Esophagus (tissue), 2 donors: ENCODE measurements at regions not wholly inside any gene's neighbourhood (a gene's known extent, or its start where the extent isn't known, plus 50 kb on each side); places are given as distances from the start of the nearest gene placed in this dataset.

Source experiments
- H3K27ac ChIP-seq, 2 donors: one replicate each; pipeline ENCODE4 v1.5.1; 2013; ENCODE audit warnings: low read depth in 2 of 2, mild to moderate bottlenecking in 2 of 2, inconsistent platforms in 1 of 2, low read length in 1 of 2, moderate library complexity in 1 of 2
- H3K27me3 ChIP-seq, 2 donors: one replicate each; pipeline ENCODE4 v1.6.1; 2013; ENCODE audit warnings: low read length in 2 of 2, control low read depth in 1 of 2, mild to moderate bottlenecking in 1 of 2; ENCODE audit not compliant: insufficient read depth in 2 of 2, control insufficient read depth in 1 of 2
- H3K36me3 ChIP-seq, 2 donors: one replicate each; pipeline ENCODE4 v1.6.1; 2013; ENCODE audit warnings: low read length in 1 of 2; ENCODE audit not compliant: control insufficient read depth in 2 of 2, insufficient read depth in 2 of 2
- H3K4me1 ChIP-seq, 2 donors: one replicate each; pipeline ENCODE4 v1.6.1; 2013; ENCODE audit warnings: low read length in 1 of 2; ENCODE audit not compliant: control insufficient read depth in 2 of 2, insufficient read depth in 2 of 2
- H3K4me3 ChIP-seq, 2 donors: one replicate each; pipeline ENCODE4 v1.5.1; 2013; ENCODE audit warnings: low read length in 2 of 2, mild to moderate bottlenecking in 2 of 2, low read depth in 1 of 2, moderate library complexity in 1 of 2
- H3K9me3 ChIP-seq, 2 donors: one replicate each; pipeline ENCODE4 v1.6.1; 2013; ENCODE audit warnings: mild to moderate bottlenecking in 2 of 2, low read depth in 1 of 2, low read length in 1 of 2, moderate library complexity in 1 of 2; ENCODE audit not compliant: control insufficient read depth in 2 of 2, insufficient read depth in 1 of 2
- WGBS, 2 donors: extraction: QIAGEN DNeasy Blood & Tissue Kit; methylation state at CpG; one replicate each; pipeline ENCODE4 v1.1.7; 2013; 5-methylcytosine and 5-hydroxymethylcytosine counted together
- donor health status: healthy with polysubstance abuse.
- donor health status: Bipolar disorder and iron deficiency.

GRCh38 chr12:43132291-43132690 lies 419.7 kb downstream of the ADAMTS20 start:
- Histone ChIP-seq H3K27ac (no peak overlapping the region), H3K4me1 (no peaks in the 10 kb centered on the region)
- WGBS, 2 donors = 29 to 39% methylated on average over 1 of the region's 1 CpG

GRCh38 chr12:43131301-43131700 lies 420.7 kb downstream of the ADAMTS20 start:
- Histone ChIP-seq H3K4me1 (no peaks in the 10 kb centered on the region), H3K36me3 (no peaks in the 10 kb centered on the region), H3K27ac (no peak overlapping the region), H3K27me3 (no peaks in the 10 kb centered on the region), H3K4me3 (no peak overlapping the region), H3K9me3 (no peaks in the 10 kb centered on the region)
- WGBS, 2 donors = 94 to 97% methylated on average over 1 of the region's 1 CpG

More at GRCh38 chr12:43132291-43132690, 419.7 kb downstream of the ADAMTS20 start:
- Histone ChIP-seq H3K27me3 (no peaks in the 10 kb centered on the region), H3K4me3 (no peak overlapping the region), H3K9me3 (no peaks in the 10 kb centered on the region), H3K36me3 (no peaks in the 10 kb centered on the region)

- WGBS, 2 donors = 89 to 91% methylated on average over 3 of the region's 3 CpGs
Observed at GRCh38 chr12:43127886-43128549, 424.0 kb downstream of the ADAMTS20 start.

GRCh38 chr12:43126652-43127375 lies 425.2 kb downstream of the ADAMTS20 start:
- Histone ChIP-seq H3K4me3 (no peak overlapping the region), H3K27me3 (no peaks in the 10 kb centered on the region), H3K27ac (no peak overlapping the region), H3K9me3 (no peaks in the 10 kb centered on the region), H3K36me3 (no peaks in the 10 kb centered on the region), H3K4me1 (no peaks in the 10 kb centered on the region)
- WGBS, 2 donors = 87 to 93% methylated on average over 2 of the region's 2 CpGs

More at GRCh38 chr12:43127886-43128549, 424.0 kb downstream of the ADAMTS20 start:
- Histone ChIP-seq H3K4me1 (no peaks in the 10 kb centered on the region), H3K9me3 (no peaks in the 10 kb centered on the region), H3K27me3 (no peaks in the 10 kb centered on the region), H3K4me3 (no peak overlapping the region), H3K36me3 (no peaks in the 10 kb centered on the region), H3K27ac (no peak overlapping the region)

GRCh38 chr12:43123461-43123860 lies 428.5 kb downstream of the ADAMTS20 start:
- Histone ChIP-seq H3K36me3 (no peaks in the 10 kb centered on the region), H3K9me3 (no peaks in the 10 kb centered on the region), H3K4me3 (no peak overlapping the region), H3K27me3 (no peaks in the 10 kb centered on the region), H3K4me1 (no peaks in the 10 kb centered on the region), H3K27ac (no peak overlapping the region)

GRCh38 chr12:43120150-43120549 lies 431.9 kb downstream of the ADAMTS20 start:
- WGBS, 2 donors = 59 to 74% methylated on average over 1 of the region's 1 CpG
- H3K4me1 ChIP-seq = no peaks in the 10 kb centered on the region
- no peaks in the 10 kb centered on the region for H3K27me3 ChIP-seq
- H3K4me3 ChIP-seq = no peak overlapping the region
- H3K9me3 ChIP-seq = no peaks in the 10 kb centered on the region
- H3K36me3 ChIP-seq = no peaks in the 10 kb centered on the region
- no peak overlapping the region for H3K27ac ChIP-seq

- Histone ChIP-seq H3K9me3 (no peaks in the 10 kb centered on the region), H3K27me3 (no peaks in the 10 kb centered on the region), H3K36me3 (no peaks in the 10 kb centered on the region), H3K27ac (no peak overlapping the region), H3K4me3 (no peak overlapping the region), H3K4me1 (no peaks in the 10 kb centered on the region)
Observed at GRCh38 chr12:43118881-43119280, 433.1 kb downstream of the ADAMTS20 start.

- Histone ChIP-seq H3K9me3 (no peaks in the 10 kb centered on the region), H3K36me3 (no peaks in the 10 kb centered on the region), H3K27me3 (no peaks in the 10 kb centered on the region), H3K4me3 (no peak overlapping the region), H3K27ac (no peak overlapping the region), H3K4me1 (no peaks in the 10 kb centered on the region)
Observed at GRCh38 chr12:43118234-43118633, 433.8 kb downstream of the ADAMTS20 start.

- H3K9me3 ChIP-seq = no peaks in the 10 kb centered on the region
- H3K36me3 ChIP-seq = no peaks in the 10 kb centered on the region
- no peaks in the 10 kb centered on the region for H3K27me3 ChIP-seq
- no peak overlapping the region for H3K4me3 ChIP-seq
- no peaks in the 10 kb centered on the region for H3K4me1 ChIP-seq
- H3K27ac ChIP-seq = no peak overlapping the region
- 60 to 62% methylated on average over 3 of the region's 3 CpGs for WGBS, 2 donors
Observed at GRCh38 chr12:43117226-43117930, 434.6 kb downstream of the ADAMTS20 start.
